HepG2 (cell line): ENCODE measurements at regions not wholly inside any gene's neighbourhood (a gene's known extent, or its start where the extent isn't known, plus 50 kb on each side); places are given as distances from the start of the nearest gene placed in this dataset.
A peak's percentile ranks its signal among the peaks of the same experiment; 100 is the strongest.
"Not testable (repeated sequence)": the region's sequence is repeated elsewhere in the genome, so short reads cannot be mapped to it uniquely, and the experiment has no call there.

ENCODE experiments used
- ATAC-seq: fragments of 200-7000 bp; cut with Tn5 transposase; 3 replicates; pipeline ENCODE4 v1.9.1; 2020; ENCODE audit warnings: mild to moderate bottlenecking, moderate library complexity
- BruUV-seq: library from RNA; stranded (reverse); fragments of 400-500 nt; replicated peaks from 2 replicates; lab custom pipeline; 2021; lab: Mats Ljungman, UMichigan
- CTCF ChIA-PET: fragments of 300-600 bp; formaldehyde crosslinking; extraction: SDS; loops from one replicate; lab custom pipeline; 2021; ENCODE audit warnings: low total read pairs, inconsistent platforms, low intra/inter-chr PET ratio; lab: Yijun Ruan, JAX
- POLR2A ChIA-PET: fragments of 350-600 bp; sonication (Branson Sonifier 250); formaldehyde crosslinking; loops from one replicate; lab custom pipeline; 2020; ENCODE audit warnings: antibody characterized with exemption, inconsistent platforms; lab: Yijun Ruan, JAX
- DNase-seq: peaks from one replicate; pipeline ENCODE4 v3.0.0-alpha.2; 2015; ENCODE audit warnings: low spot score
- FAIRE-seq: peaks from 3 replicates; lab custom pipeline; 2011; peaks lifted over from hg19 to GRCh38; lab: Jason Lieb, UNC
- H2AFZ ChIP-seq: one replicate; pipeline ENCODE4 v1.6.1; 2011; ENCODE audit warnings: low read length, inconsistent platforms
- H3K27ac ChIP-seq: fragments of 300-600 bp; 3 replicates; pipeline ENCODE4 v1.8.0; 2011; ENCODE audit warnings: mixed run types, mild to moderate bottlenecking, mixed read lengths, low read length, inconsistent platforms; ENCODE audit not compliant: insufficient read depth; ENCODE audit errors: extremely low read length
- H3K27me3 ChIP-seq, 2 experiments: fragments of 200-600 bp in 1 of 2; 2 replicates in 1 of 2; 3 replicates in 1 of 2; pipeline versions ENCODE4 v1.6.0 to v1.8.0; 2011; ENCODE audit warnings: low read length in 2 of 2, mild to moderate bottlenecking in 2 of 2, moderate library complexity in 2 of 2, inconsistent platforms in 1 of 2; ENCODE audit not compliant: insufficient read depth in 2 of 2, control insufficient read depth in 1 of 2
- H3K36me3 ChIP-seq, 2 experiments: fragments of 200-600 bp in 1 of 2; replicated peaks in 1 of 2; 2 replicates in 1 of 2; 3 replicates in 1 of 2; pipeline versions ENCODE4 v1.5.1 to v1.8.0; 2011; ENCODE audit warnings: low read length in 2 of 2, inconsistent platforms in 1 of 2; ENCODE audit not compliant: insufficient read depth in 2 of 2, control insufficient read depth in 1 of 2
- H3K4me1 ChIP-seq: 2 replicates; pipeline ENCODE4 v1.5.1; 2012; ENCODE audit warnings: low read length, inconsistent platforms; ENCODE audit not compliant: insufficient read depth
- H3K4me2 ChIP-seq: 2 replicates; pipeline ENCODE4 v1.6.0; 2011; ENCODE audit warnings: low read depth, low read length, inconsistent platforms
- H3K4me3 ChIP-seq, 3 experiments: fragments of 200-600 bp in 1 of 3; sonication (generic), shearing (Covaris generic) in 1 of 3; replicated peaks in 1 of 3; 2 replicates each; pipeline ENCODE4 v1.5.1; 2011 to 2016; ENCODE audit warnings: low read length in 3 of 3, inconsistent platforms in 2 of 3, low read depth in 2 of 3, mild to moderate bottlenecking in 2 of 3, control low read depth in 1 of 3, mixed read lengths in 1 of 3; ENCODE audit not compliant: insufficient read depth in 1 of 3
- H3K79me2 ChIP-seq: one replicate; pipeline ENCODE4 v1.6.1; 2011; ENCODE audit warnings: low read length, inconsistent platforms; ENCODE audit not compliant: insufficient read depth
- H3K9ac ChIP-seq: 2 replicates; pipeline ENCODE4 v1.6.0; 2011; ENCODE audit warnings: mild to moderate bottlenecking, low read depth, low read length, inconsistent platforms; ENCODE audit not compliant: insufficient read depth
- H3K9me3 ChIP-seq: 2 replicates; pipeline ENCODE4 v1.5.1; 2012; ENCODE audit warnings: mild to moderate bottlenecking, low read length
- H4K20me1 ChIP-seq: 2 replicates; pipeline ENCODE4 v1.6.0; 2011; ENCODE audit warnings: inconsistent platforms, mild to moderate bottlenecking, low read length, moderate library complexity; ENCODE audit not compliant: insufficient read depth
- MNT ChIP-seq: fragments of 450-650 bp; IDR thresholded peaks from 2 replicates; pipeline ENCODE4 v1.6.1; 2016
- WGBS: methylation state at CpG from one replicate; pipeline ENCODE4 v1.1.6; 2017; ENCODE audit warnings: low lambda C conversion rate; 5-methylcytosine and 5-hydroxymethylcytosine counted together
- in situ Hi-C: cut with HindIII; loops from 2 replicates; pipeline ENCODE4 v1.10.0; 2017; ENCODE audit warnings: low pct_unique_long_range_greater_than_20kb; ENCODE audit not compliant: extremely low pct_ligation_motif_present
- intact Hi-C: fragments of 100-400 bp; cut with micrococcal nuclease; formaldehyde crosslinking; loops from one replicate; pipeline ENCODE4 v1.10.0; 2022; ENCODE audit not compliant: unreplicated experiment

GRCh38 chr13:111764996-111765395 lies 302.0 kb upstream of the SOX1 start:
- H3K4me3 ChIP-seq, H3K36me3 ChIP-seq, CTCF ChIA-PET, intact Hi-C loops, DNase-seq, H3K4me2 ChIP-seq, H3K9me3 ChIP-seq, FAIRE-seq, H3K27ac ChIP-seq, ATAC-seq, H4K20me1 ChIP-seq, H3K79me2 ChIP-seq, H3K9ac ChIP-seq, H3K4me1 ChIP-seq, in situ Hi-C loops, BruUV-seq, POLR2A ChIA-PET, H3K27me3 ChIP-seq, H2AFZ ChIP-seq: not testable (repeated sequence)
- no CpG with 5 or more reads among the region's 13 CpGs for WGBS

GRCh38 chr13:111775718-111776117 lies 291.2 kb upstream of the SOX1 start:
- FAIRE-seq, H3K36me3 ChIP-seq, H3K27me3 ChIP-seq, in situ Hi-C loops, BruUV-seq, DNase-seq, H3K79me2 ChIP-seq, H3K4me1 ChIP-seq, H4K20me1 ChIP-seq, CTCF ChIA-PET, H3K9me3 ChIP-seq, intact Hi-C loops, H2AFZ ChIP-seq, H3K9ac ChIP-seq, H3K4me3 ChIP-seq, POLR2A ChIA-PET, H3K27ac ChIP-seq, H3K4me2 ChIP-seq, ATAC-seq: not testable (repeated sequence)
- TF ChIP-seq MNT, result peak; percentile 96
- WGBS, result 0% methylated on average over 2 of the region's 3 CpGs

GRCh38 chr13:111777351-111777750 lies 289.6 kb upstream of the SOX1 start:
- H3K4me2 ChIP-seq, H3K9ac ChIP-seq, H4K20me1 ChIP-seq, H3K36me3 ChIP-seq, ATAC-seq, BruUV-seq, intact Hi-C loops, H3K79me2 ChIP-seq, DNase-seq, H3K4me1 ChIP-seq, in situ Hi-C loops, H3K9me3 ChIP-seq, CTCF ChIA-PET, H3K27ac ChIP-seq, POLR2A ChIA-PET, H3K4me3 ChIP-seq, H2AFZ ChIP-seq, FAIRE-seq, H3K27me3 ChIP-seq: not testable (repeated sequence)
- 0% methylated on average over 2 of the region's 2 CpGs for WGBS

- CTCF ChIA-PET, intact Hi-C loops, H4K20me1 ChIP-seq, H3K4me3 ChIP-seq, BruUV-seq, H2AFZ ChIP-seq, H3K4me1 ChIP-seq, in situ Hi-C loops, POLR2A ChIA-PET, ATAC-seq, H3K79me2 ChIP-seq, H3K27me3 ChIP-seq, H3K9ac ChIP-seq, DNase-seq, H3K27ac ChIP-seq, H3K36me3 ChIP-seq, H3K4me2 ChIP-seq, FAIRE-seq, H3K9me3 ChIP-seq: not testable (repeated sequence)
- WGBS, result no CpG with 5 or more reads among the region's 12 CpGs
Measured at GRCh38 chr13:111781395-111781794, 285.6 kb upstream of the SOX1 start.
